NOMO-1 treated with dmso at 0.1 percent for 144 hours (cell line): ENCODE measurements at regions not wholly inside any gene's neighbourhood (a gene's known extent, or its start where the extent isn't known, plus 50 kb on each side); places are given as distances from the start of the nearest gene placed in this dataset.

Experiments
- DNase-seq: peaks from one replicate; lab custom pipeline; 2025; ENCODE audit not compliant: unreplicated experiment; lab: John Stamatoyannopoulos, UW

DNA sequence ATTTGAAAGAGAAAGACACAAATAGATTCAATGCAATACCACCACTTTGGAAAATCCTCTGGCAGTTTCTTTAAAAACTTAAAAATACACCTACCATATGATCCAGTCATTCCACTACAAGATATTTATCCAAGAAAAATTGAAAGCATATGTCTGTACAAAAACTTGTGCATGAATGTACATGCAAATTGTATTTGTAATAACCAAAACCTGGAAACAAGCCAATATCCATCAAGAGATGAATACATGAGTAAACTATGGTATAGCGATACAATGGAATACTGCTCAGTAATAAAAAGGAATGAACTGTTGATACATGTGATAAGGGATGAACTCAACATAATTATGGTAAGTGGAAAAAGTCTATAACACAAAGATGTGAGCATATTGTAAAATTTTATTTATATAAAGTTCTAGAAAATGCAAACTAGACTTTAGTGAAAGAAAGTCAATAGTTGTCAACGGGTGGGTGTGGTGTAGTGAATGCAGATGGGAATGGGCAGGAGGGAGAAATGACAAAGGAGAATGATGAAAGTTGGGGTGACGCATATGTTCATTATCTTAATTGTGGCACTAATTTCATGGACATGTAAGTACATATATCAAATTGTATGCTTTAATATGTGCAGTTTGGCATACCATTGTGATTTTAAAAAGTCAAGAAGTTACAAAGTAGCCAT, 347.5 kb downstream of the SAMD5 start:
- no peak for DNase-seq

DNA sequence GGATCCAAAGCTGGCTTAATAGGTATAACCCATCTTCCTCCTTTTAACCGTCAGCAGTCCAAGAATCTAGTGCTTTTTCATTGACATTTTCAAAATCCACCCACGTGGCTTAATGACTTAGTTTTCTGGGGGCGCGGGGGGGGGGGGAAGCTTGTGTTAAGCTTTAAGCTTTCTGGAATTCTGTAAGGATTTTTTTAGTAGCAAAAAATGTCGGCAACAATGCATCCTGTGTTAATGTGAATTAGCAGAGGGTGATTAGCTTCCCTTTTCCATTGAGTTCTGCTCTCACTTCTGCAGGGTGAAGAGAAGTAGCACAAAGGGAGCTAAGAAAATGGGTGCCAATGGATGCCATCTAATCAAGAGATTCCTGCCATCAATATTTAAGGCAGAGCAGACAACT, 348.2 kb downstream of the SAMD5 start:
- DNase-seq, result no peak

DNA sequence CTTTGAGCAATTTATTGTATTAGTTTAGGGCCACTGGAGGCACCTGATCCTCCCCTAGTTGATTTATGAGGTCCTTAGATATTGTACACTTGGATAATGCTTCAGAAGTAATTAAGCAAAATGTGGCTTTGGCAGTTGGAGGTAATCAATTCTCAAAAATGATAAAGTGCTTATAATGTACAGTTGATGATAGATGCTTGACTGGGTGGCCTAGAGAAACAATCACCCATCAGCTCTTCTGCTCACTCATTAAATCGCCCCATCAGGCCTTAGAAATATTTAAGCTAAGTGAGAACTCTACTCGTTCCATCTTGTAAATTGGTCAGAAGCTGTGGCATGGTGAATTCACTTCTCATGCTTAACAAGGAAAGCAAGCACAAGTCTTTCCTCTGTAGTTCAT, 349.9 kb downstream of the SAMD5 start:
- DNase-seq, result no peak

DNA sequence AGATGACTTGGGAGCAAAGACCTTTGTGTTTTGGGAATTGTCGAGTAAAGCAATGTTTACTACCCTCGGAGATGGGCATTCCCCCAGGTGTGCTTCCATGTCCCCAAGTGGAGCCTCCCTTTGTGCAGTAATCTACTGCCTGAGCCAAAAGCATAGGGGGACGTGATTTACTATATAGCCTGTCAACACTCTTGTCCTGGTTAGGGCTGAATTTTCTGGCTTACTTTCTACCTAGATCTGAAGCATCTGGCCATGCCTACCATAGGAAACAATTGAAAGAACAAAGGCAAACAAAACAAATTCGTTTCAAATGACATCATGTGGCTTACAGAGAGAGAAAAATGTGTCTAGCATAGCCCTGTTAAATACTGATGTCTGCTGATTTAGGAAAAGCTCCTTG, 350.6 kb downstream of the SAMD5 start:
- no peak for DNase-seq

DNA sequence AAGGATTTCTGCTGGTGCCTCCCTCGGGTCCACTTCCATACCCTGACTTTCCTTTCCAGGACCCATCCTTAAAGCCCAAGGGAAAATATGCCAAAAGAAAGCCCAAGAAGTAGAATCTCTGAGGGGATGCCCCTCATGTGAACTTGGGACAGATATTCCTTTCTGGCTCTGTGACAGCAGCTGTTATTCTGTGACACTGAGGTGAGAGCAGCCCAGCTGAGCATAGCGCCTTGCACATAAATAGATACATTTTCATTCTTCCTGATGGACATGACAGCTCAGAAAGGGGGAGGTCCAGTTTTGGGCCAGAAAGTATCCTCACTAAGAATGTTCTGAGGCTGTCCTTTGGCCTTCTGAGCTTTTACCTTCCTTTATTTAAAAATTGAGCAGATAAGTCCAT, 353.2 kb downstream of the SAMD5 start:
- no peak for DNase-seq

DNA sequence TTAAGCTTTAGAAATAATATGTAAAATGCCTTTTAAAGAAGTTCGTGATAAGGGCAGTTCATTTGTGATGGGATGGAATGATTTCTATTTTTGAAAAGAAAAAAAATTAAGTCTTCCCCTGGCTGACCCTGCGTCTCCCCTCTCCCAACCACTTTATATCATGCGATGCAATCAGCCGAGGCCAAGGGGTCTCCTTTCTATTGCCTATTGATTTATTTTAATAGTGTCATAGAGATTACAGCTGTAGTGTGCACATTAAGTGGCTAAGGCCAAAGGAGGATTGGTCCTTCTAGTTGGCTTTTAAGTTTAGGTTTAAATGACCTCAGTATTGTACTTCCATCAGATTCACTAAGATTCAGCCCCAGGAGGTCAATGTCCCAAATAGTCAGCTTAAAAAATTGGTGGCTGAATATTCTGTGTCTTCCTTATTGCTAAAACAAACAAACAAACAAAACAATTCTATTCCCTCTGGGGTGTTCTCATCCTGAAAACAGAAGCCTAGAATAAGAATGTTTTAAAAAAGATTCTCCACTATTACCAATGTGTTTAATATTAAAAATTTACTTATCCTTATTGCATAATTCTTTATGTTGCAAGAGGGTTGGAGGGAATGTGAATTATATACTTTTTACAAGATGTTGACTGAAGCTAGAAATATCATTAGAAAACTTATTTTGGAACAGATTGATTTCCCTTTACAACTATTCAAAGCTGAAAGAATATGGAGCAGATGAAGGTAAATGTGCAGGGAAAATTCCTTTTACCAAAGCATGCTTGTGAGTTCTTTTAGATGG, 359.1 kb downstream of the SAMD5 start:
- no peak for DNase-seq

DNA sequence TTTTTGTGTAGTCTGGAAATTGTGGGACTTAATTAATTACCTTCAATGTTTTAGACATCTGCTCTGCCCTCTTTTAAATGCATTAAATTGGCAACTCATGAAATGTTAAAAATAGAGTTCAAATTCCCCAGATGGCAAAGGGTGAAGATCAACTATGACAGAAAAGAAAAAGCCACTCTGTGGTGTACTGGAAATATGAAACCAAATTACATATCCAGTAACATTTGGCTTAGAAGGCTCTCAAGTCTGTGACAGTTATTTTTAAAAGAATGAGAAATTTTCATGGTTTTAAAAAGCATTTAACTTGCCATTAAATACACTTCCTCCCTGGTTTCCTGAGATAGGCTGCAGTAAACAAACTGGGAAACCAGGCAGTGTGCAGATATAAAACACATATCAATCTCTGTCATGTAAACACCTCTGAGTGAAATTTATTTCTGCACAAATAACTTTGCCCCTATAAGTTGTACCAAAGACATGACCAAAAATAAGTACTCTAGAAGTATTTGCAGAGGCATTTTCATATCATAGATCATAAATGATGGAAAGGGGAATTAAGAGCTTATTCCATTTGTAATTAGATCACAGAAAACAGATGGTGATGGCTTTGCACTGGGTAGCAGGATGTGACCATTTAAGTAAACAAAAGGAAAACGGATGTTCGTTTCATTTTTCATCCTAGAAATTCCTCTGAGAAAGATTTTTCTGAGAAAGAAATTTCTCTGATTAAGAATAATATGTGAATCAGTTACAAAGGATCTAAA, 360.1 kb downstream of the SAMD5 start:
- DNase-seq, result no peak

DNA sequence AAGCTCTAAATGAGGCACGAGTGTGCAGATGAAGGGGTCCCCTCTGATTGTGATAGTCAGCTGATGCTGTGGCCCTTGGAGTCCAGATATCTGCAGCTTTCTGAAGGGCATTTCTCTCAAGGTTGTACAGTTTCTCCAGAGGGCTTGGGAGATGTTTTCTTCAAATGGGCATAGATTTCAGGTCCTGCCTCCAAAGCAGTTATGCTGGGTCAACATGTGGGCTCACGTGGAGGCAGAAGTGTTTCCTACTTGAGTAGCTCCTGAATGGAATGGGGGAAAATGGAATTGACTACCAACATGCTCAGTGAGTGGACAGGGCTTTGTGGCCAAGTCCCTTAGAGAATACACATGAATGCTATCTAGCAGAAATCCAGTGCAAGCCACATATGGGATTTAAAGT, 360.7 kb downstream of the SAMD5 start:
- no peak for DNase-seq

DNA sequence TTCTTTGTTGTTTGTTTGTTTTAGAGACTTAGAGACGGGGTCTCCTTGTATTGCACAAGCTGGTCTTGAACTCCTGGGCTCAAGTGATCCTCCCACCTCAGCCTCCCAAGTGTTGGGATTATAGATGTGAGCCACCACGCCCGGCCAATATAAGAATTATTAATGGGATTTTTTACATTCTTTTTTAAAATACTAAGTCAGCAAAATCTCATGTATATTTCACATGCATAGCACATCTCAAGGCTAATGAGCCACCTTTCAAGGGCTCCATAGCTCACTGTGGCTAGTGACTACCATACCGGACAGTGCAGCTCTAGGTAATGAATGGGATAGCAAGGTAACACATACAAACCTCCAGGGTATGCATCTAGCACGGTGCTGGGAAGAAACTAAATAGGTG, 361.4 kb downstream of the SAMD5 start:
- DNase-seq, result no peak

DNA sequence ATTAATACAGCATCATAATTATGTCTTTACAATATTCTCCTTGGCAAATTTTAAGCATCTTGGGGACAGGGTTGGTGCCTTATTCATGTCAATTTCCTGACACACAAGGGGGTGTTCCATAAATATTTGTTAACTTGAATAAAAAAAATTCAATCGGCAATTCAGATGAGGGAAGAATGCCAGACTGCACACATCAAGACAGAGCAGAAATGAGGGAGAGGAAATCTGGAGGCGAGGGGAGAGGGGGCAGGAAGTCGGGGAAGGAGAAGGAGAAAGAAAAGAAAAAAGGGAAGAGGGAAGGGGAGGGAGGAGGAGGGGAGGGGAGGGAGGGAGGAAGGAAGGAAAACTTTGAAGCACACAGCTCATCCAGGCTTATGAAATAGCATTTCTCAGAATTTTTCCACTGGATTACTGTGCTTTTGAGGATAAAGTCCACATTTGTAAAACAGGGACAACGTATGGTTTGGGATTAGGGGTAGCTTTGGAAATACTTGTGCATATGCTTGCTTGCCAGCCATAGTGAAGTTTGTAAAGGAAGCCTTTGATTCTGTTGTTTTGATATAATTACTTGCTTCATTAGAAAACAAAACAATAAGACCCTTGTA, 362.1 kb downstream of the SAMD5 start:
- DNase-seq, result no peak

DNA sequence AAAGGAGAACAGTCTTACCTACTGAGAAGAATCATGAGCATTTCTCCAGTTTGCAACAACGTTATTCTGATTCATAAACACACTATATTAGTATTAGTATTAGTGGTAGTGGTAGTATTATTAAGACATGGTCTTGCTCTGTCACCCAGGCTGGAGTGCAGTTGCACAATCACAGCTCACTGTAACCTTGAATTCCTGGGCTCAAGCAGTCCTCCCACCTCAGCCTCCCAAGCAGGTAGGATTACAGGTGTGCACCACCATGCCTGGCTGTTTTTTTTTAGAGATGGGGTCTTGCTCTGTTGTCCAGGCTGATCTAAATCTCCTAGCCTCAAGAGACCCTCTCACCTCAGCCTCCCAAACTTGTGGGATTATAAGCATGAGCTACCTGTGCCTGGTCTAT, 363.5 kb downstream of the SAMD5 start:
- no peak for DNase-seq

DNA sequence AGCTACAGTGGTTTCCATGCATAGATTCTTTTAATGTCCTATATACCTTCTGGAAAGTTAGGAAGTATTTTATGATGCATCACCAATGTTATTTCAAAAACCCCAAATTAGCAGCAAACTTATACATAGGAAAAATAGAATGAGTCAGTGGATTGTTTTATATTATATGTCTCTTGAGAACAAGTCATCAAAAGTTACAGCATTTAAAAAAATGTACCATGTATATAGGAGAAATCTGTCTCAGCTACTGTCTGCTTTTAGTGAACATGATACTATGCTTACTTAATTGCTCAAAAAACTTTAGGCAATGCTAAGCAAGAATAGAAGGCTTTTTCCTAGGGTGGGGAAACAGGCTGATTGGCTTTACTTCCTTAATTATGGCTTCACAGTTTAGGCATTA, 365.3 kb downstream of the SAMD5 start:
- no peak for DNase-seq

DNA sequence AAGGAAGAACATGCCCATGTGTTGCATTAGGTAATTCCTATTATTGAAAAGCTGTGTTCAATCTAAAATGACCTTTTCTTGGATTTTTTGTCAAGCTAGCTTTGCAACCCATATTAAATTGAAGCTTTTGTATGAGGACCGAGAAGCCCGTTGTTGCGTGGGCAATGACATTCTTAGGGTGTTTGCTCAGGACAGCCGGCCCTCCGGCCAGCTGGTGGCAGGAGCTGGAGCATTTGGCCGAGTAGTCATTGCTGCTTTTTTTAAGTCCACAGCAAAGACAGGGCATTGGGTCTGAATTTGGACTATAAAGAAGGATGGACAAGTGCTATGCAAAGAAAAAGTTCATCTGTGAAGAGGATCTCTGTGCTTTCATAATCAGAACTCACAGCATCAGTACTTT, 365.8 kb downstream of the SAMD5 start:
- DNase-seq, result no peak

DNA sequence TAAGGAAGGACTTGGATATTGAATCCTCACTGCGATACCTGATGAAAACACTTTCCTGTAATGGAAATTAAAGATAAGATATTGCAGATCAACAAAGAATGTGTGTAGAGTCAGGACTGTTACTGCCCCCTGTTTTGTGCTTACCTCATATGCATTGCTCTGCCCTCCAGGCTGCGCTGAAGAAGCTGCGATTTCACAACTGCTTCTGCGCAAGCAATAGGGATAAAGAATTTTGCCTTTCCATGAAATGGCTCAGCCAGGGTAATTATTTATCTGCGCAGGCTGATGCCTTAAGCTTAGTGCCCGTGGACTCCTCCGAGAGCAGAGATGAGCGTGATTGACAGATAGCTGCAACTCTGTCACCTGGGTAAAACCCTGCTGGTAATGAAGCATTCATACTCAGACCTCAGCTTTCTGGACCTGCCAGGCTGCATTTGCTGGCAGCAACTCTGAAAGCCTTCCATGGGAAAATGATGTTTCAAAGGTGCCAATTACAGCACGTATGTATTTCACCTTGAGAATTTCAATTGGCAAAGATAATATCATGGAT, 370.6 kb downstream of the SAMD5 start:
- DNase-seq, result no peak

DNA sequence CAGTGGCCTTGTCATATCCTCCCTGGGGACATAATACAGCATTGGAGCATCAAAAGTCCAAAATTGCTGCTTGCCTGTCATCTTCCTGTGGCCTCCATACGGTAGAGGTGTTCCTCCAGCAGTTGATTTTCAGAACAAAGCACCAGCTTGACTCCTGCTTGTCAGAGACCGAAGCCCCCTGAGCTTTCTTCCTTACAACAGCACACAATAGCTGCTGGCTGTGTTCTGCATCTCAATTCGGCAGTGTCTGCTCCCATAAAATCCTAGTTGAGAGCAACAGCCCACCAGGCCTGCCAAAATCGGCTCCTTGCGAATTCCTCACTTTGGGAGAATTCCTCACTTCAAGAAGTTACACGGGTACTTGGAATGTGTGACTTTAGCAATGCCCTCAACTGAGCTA, 372.9 kb downstream of the SAMD5 start:
- DNase-seq, result no peak

DNA sequence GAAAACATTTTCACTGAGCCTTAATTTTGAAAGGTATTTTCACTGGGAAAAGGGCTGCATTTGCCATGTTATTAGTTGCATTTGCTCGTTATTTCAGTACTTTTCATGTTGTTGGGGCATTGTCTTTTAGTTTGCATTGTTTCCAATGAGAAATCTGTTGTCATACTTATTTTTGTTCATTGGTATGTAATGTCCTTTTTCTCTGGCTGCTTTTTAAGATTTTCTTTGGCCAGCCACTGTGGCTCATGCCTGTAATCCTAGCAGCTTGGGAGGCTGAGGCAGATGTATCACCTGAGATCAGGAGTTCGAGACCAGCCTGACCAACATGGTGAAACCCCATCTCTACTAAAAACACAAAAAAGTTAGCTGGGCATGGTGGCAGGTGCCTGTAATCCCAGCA, 379.9 kb downstream of the SAMD5 start:
- DNase-seq, result no peak

DNA sequence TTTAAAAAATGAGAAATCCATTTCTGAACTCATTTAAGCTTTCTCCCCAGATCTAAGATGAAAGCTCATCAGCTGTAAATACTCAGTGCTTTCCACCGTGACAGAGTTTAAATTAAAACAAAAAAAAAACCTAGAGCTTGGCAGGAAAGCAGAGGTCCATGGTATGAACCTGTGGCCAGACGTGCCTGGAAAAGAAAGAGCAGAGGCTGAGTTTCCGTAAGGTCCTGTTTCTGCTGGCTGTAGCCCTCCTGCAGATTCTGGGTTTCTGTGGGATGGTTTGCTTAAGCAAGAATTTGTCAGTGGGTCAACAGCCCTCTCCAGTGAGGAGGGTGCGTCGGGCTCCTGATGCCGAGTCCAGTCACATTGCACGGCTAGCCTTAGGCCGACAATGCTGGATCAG, 383.2 kb downstream of the SAMD5 start:
- DNase-seq, result no peak

DNA sequence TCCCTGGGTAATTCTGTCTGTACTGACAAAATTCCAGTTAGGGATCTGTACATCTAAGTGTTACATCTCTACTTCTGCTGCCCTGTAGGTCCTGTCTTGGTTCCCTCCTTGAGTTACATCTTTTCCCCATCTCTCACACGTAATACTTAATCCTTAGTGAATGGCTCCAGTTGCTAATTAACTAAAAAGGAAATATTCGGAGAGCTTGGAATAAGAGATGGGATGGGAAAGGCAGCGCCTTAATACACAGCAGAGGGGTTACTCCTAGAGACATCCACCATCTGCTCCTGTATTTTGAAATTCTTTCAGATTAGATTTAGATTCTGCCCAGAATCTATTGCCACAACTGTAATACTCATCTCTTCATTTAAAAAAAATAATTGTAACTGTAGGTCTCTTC, 384.0 kb downstream of the SAMD5 start:
- no peak for DNase-seq

DNA sequence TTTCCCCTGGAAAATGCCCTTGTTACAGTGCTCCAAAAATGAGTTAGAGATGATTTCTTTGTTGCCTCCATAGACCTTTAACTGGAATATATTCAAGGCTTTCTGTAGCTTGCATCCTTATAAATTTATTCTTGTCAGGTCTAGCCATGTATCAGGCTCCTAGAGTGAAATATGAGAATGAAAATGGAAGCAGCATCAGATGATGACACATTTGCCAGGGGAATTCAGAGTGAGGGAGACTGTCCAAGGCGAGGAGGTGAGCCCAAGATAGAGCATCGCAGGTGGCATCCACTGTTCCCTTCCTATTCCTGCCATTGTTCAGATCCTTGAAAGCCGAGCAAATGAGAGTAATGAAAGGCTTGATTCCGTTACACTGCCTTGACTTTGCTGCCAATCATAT, 386.8 kb downstream of the SAMD5 start:
- no peak for DNase-seq

DNA sequence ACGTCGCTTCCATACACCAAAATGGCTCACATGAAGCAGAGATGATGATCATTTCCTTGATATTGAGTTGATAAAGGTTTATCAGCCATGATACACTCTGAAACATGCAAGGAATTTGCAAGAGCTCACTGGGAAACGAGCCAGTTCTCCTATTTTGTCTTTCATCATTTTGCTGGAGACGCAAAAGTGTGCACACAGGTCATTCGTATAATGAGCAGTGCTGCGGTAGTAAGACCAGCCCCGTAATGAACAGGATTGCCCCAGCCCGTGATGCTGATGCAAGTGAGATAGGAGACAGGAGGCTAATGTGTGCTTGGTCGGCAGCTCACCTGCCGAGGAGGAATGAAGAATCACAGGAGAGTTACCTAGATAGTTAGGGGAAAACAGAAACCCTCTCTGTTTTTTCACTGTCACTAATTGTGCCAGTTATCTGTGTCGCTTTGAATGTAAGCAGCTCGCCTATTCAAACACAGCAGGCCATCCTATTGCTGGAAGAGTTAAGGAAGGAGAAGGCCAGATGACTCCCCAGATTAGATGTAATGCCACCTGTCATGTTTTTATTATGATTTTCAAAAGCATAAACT, 391.8 kb downstream of the SAMD5 start:
- no peak for DNase-seq

DNA sequence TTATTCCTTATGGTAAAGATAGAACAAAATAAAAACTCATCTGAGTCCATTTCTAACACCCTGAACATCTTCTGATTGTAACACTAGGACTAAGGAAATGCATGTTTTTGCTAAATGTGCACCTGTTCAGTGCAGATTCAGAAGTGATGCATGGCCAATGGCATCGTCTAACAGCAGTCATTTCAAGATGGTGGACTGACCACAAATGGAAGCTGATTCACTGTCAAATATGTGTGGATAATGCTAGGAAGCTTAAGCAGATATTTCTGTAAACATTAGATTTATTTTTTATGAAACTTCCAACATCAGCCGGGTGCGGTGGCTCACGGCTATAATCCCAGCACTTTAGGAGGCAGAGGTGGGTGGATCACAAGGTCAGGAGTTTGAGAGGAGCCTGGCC, 394.8 kb downstream of the SAMD5 start:
- DNase-seq, result no peak
